ENCODE measurements at regions not wholly inside any gene's neighbourhood (a gene's known extent, or its start where the extent isn't known, plus 50 kb on each side); places are given as distances from the start of the nearest gene placed in this dataset.

DNA sequence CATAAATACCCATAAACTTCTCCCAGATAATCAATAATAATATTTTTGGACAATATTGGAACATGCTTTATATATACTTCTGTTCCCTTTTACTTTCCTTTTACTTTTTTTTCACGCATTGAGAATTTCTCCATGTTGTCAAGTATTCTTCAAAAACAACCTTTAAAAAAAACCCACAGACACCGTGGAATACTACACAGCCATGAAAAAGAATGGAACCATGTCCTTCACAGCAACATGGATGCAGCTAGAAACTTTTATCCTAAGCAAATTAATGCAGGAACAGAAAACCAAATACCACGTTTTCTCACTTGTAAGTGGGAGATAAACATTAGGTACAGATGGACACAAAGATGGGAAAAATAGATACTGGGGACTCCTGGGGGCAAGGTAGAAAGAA, 854.7 kb downstream of the TBC1D22A start:
- TF ChIP-seq REST (IDR thresholded peaks at IDR 0.05; ENCODE audit: low read depth) (no peak), RAD21 (IDR thresholded peaks at IDR 0.05; ENCODE audit: low read depth) (no peak), EZH2 (IDR thresholded peaks at IDR 0.05) (no peak), POLR2A (IDR thresholded peaks at IDR 0.05; ENCODE audit: borderline replicate concordance, extremely low read depth, insufficient read depth, insufficient read length) (no peak), SIN3A (IDR thresholded peaks at IDR 0.05; ENCODE audit: low read depth) (no peak), TCF7L2 (IDR thresholded peaks at IDR 0.05; ENCODE audit: borderline replicate concordance, extremely low read depth, insufficient read depth, insufficient read length) (no peak), YY1 (IDR thresholded peaks at IDR 0.05; ENCODE audit: extremely low read depth, insufficient replicate concordance, low read depth, low read length) (no peak), ZNF274 (IDR thresholded peaks at IDR 0.05; ENCODE audit: low read depth, low read length) (no peak)
- TF ChIP-seq, protein P1, sequence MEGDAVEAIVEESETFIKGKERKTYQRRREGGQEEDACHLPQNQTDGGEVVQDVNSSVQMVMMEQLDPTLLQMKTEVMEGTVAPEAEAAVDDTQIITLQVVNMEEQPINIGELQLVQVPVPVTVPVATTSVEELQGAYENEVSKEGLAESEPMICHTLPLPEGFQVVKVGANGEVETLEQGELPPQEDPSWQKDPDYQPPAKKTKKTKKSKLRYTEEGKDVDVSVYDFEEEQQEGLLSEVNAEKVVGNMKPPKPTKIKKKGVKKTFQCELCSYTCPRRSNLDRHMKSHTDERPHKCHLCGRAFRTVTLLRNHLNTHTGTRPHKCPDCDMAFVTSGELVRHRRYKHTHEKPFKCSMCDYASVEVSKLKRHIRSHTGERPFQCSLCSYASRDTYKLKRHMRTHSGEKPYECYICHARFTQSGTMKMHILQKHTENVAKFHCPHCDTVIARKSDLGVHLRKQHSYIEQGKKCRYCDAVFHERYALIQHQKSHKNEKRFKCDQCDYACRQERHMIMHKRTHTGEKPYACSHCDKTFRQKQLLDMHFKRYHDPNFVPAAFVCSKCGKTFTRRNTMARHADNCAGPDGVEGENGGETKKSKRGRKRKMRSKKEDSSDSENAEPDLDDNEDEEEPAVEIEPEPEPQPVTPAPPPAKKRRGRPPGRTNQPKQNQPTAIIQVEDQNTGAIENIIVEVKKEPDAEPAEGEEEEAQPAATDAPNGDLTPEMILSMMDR (IDR thresholded peaks at IDR 0.05 in 2 of 3, conservative IDR thresholded peaks at IDR 0.05 in 1 of 3; ENCODE audit: borderline replicate concordance in 1 of 3, insufficient read depth in 1 of 3, low read depth in 2 of 3, low read length in 2 of 3), result no peak
